ENCODE measurements at regions not wholly inside any gene's neighbourhood (a gene's known extent, or its start where the extent isn't known, plus 50 kb on each side); places are given as distances from the start of the nearest gene placed in this dataset.
"Not testable (repeated sequence)": the region's sequence is repeated elsewhere in the genome, so short reads cannot be mapped to it uniquely, and the experiment has no call there.

DNA sequence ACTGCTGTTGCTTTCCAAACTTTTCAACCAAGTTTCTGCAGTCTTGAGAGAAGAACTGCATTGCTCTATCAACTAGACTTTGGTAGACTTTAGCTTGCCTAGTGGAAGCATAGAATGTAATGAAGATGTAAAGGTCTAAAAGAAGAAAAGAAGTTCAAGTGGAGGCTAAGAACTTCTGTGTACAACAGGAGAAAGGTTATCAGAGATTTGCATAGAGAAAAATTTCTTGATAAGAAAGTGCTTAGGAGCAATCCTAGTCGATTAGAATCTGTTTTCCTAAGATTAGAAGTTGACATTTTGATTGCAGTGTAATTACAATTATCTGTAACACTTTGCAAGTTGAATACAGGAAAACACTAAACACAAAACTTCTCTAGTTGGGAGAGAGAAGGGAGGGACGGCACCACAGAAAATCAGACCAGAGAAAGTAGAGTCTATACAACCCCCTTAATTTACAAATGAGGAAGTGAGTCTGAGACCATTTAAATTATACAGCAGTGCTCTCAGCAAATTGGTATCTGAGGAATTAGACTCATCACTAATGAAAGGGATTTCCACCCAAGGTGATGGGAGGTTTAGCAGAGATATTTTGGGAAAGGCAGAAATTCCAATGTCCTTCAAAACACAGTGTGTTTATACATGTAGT, 194.3 kb upstream of the MARCKS start:
- no peak for DNase-seq (ENCODE audit: low spot score)

GRCh38 chr6:113664909-113665308, 192.2 kb upstream of the MARCKS start:
- no peak for DNase-seq (ENCODE audit: low spot score)

DNA sequence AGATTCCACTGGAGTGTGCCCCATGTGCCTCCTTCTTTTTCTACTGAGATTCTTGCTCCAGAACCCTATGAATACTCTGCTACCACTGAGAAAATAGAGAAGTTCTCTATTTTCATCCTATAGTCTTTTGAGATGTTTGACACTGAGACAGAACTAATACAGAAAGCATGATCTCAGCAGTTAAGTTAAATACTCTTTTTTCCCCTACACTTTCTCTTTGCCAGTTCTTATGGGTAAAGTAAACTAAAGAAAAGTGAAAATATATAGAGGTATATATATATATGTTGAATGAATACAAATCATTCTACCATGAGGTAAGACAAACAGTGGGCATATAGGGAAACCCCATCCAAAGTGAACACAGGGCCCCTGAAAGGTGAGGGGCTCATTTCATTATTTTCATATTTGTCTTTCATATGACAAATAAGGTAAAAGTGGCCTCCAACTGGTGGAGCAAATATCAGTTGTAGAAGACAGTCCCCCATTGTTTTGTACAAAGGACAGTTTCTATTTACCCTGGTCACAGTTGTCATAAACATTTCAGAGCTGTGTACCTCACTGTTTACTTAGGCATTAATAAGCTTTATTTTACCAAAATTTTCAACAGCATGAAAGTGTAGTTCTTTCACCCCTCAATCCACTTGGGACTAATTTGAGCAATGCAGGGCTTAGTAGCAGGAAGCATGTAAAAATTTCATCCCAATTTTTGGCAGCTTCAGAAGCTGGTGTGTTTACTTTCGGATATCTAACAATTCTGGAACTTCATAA, 188.3 kb upstream of the MARCKS start:
- peak; percentile 41 for DNase-seq (ENCODE audit: low spot score)

GRCh38 chr6:113669606-113670005, 187.5 kb upstream of the MARCKS start:
- no peak for DNase-seq (ENCODE audit: low spot score)

GRCh38 chr6:113671421-113671820, 185.7 kb upstream of the MARCKS start:
- DNase-seq (ENCODE audit: low spot score): peak; percentile 58

DNA sequence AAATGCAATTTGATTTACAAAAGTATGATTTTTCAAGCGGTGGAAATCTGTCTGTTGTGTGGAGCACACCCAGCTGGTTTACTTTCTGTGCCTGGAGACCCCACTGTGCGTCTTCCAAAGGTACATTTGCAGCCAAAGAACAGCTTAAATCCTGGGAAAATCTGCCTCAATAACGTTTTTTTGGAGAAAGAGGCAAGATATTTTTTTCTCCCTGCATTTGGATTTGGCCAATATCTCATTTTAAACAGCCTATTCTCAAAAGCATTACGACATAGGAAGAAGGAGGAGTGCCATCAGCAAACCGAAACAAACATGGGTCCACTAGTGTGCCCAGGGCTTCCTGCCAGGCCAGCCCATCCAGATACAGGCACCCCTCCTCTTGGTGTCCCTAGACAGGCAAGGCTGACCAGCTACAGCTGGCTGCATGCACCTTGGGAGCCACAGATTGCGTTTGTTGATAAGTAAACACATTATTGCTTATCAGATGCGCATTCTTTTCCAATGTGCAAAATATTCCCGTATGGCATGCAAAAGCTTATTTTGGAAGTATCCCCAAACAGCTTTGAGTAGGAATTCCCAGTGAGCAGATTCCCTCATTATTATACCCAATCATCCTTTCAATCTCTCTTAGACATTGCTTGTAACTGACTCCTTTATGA, 184.5 kb upstream of the MARCKS start:
- no peak for DNase-seq (ENCODE audit: low spot score)

- DNase-seq (ENCODE audit: low spot score): no peak
Measured at GRCh38 chr6:113674075-113674474, 183.1 kb upstream of the MARCKS start.

DNA sequence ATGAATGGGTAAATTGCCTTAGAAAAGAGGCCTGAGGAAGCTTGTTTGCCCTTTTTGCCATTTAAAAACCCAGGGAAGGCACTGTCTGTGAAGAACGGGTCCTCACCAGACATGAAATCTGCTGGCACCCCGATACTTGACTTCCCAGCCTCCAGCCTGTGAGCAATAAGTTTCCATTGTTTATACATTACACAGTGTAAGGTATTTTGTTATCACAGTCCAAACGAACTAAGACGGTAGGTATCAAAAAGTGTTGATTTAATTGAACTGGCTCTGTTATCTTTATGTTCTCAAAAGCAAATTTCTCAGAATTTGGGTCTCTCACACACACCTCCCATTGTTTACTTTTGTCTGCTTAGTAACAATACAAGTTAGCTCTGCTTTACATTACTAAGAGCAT, 181.1 kb upstream of the MARCKS start:
- DNase-seq (ENCODE audit: low spot score): no peak

DNA sequence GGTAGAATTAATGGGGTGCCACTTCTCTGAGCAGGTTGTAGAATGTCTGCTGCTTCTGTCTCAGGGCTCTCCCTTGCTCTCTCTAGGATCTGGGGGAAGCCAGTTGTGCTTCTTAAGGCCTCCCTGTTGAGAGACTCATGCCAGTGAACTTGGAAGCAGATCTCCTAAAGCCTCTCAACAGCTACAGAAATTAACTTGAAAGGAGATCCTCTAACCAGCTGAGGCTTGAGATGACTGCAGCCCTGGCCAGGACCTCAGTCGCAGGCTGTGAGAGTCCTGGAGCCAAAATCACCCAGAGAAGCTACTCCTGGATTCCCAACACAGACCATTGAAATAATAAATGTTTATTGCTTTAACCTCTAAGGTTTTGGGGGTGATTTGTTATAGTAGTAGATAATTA, 180.2 kb upstream of the MARCKS start:
- no peak for DNase-seq (ENCODE audit: low spot score)

DNA sequence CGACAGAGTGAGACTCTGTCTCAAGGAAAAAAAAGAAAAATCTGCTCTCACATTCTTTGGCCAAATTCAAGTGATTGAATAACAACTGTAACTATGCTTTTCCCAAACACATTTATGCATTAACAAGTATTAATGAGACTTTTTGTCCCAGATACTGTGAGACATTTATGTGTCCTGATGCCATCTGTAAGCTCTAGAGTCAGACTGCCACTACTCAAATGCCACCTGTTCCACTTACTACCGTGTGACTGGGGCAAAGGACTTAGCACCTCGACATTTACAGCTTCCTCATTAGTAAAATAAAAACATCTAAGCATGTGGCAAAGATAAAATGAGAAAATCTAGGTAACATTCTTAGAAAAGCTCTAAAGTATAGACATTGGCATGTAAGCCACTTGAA, 178.1 kb upstream of the MARCKS start:
- DNase-seq (ENCODE audit: low spot score): no peak

- no peak for DNase-seq (ENCODE audit: low spot score)
Measured at GRCh38 chr6:113680301-113680700, 176.8 kb upstream of the MARCKS start.

DNA sequence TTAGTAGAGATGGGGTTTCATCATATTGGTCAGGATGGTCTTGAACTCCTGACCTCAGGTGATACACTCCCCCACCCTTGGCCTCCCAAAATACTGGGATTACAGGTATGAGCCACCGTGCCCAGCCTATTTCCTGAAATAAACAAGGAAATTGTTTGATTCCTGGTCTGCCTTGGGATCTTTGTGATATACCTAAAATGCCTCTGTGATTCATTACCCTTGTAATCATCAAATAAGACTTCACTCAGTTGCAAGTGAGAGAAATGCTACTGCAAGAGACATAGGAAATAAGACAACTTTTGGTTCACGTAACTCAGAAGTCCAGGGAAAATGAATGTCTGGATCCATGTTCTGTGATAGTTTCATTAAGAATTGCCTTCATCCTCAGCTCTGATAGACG, 173.2 kb upstream of the MARCKS start:
- no peak for DNase-seq (ENCODE audit: low spot score)

GRCh38 chr6:113684382-113684901, 172.7 kb upstream of the MARCKS start:
- no peak for DNase-seq (ENCODE audit: low spot score)

GRCh38 chr6:113686049-113686448, 171.1 kb upstream of the MARCKS start:
- DNase-seq (ENCODE audit: low spot score): no peak

DNA sequence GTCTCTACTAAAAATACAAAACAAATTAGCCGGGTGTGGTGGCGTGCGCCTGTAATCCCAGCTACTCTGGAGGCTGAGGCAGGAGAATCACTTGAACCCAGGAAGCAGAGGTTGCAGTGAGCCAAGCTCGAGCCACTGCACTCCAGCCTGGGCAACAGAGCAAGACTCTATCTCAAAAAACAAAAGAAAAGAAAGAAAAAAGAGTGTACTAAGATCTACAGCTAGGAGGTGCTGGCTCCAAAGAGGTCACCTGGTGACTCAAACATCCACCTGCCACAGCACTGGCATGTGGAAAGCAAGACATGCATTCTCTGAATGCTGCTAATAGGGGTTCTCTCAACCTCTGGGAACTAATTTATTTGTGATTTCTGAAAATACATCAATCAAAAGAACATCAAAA, 167.5 kb upstream of the MARCKS start:
- DNase-seq (ENCODE audit: low spot score): not testable (repeated sequence)

- no peak for DNase-seq (ENCODE audit: low spot score)
Measured at GRCh38 chr6:113690281-113691259, 166.6 kb upstream of the MARCKS start.

DNA sequence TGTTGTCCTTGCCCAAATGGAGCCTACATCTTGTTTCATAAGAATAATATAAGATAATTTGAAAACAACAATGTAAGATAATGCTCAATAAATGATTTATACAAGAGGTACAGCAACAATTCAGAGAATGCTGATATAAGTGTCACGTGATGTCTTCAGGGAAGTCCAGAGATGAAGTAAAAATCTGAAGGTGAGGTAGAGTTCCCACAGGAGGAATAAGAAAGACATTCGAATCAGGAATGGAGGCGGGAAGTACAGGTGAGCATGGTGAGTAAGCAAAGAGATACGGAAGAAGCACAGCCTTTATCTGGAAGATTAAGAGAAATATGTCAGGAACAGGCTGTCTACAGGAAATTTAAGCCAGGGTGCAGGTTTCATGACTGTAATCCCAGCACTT, 165.9 kb upstream of the MARCKS start:
- DNase-seq (ENCODE audit: low spot score): no peak

- DNase-seq (ENCODE audit: low spot score): no peak
Measured at GRCh38 chr6:113693851-113694250, 163.3 kb upstream of the MARCKS start.

- no peak for DNase-seq (ENCODE audit: low spot score)
Measured at GRCh38 chr6:113694278-113695077, 162.7 kb upstream of the MARCKS start.

- DNase-seq (ENCODE audit: low spot score): no peak
Measured at GRCh38 chr6:113695516-113695915, 161.6 kb upstream of the MARCKS start.

- DNase-seq (ENCODE audit: low spot score): no peak
Measured at GRCh38 chr6:113696960-113697359, 160.2 kb upstream of the MARCKS start.

Data from pons (tissue), 1 donor.